DOHH2 (cell line): ENCODE measurements at regions not wholly inside any gene's neighbourhood (a gene's known extent, or its start where the extent isn't known, plus 50 kb on each side); places are given as distances from the start of the nearest gene placed in this dataset.

Experiments used
- H3F3A ChIP-seq: fragments of 200-600 bp; sonication (generic), shearing (Covaris generic); 2 replicates; pipeline ENCODE4 v1.6.0; 2016; ENCODE audit warnings: antibody characterized with exemption, mild to moderate bottlenecking; ENCODE audit not compliant: control insufficient read depth, insufficient read depth
- H3K27ac ChIP-seq: fragments of 200-600 bp; sonication (generic); 2 replicates; pipeline ENCODE4 v1.5.1; 2014; ENCODE audit warnings: low read depth, mild to moderate bottlenecking, low read length, moderate library complexity
- H3K27me3 ChIP-seq: fragments of 200-600 bp; sonication (generic); 2 replicates; pipeline ENCODE4 v1.6.1; 2014; ENCODE audit warnings: mild to moderate bottlenecking, low read length, mixed read lengths; ENCODE audit not compliant: control insufficient read depth
- H3K36me3 ChIP-seq: fragments of 200-600 bp; sonication (generic); 2 replicates; pipeline ENCODE4 v1.6.1; 2014; ENCODE audit warnings: mild to moderate bottlenecking, low read length, moderate library complexity, mixed read lengths; ENCODE audit not compliant: control insufficient read depth
- H3K4me1 ChIP-seq: fragments of 200-600 bp; sonication (generic); 2 replicates; pipeline ENCODE4 v1.6.1; 2014; ENCODE audit warnings: mild to moderate bottlenecking, low read length, mixed read lengths; ENCODE audit not compliant: control insufficient read depth
- H3K4me2 ChIP-seq: fragments of 200-600 bp; sonication (generic); 2 replicates; pipeline ENCODE4 v1.6.0; 2014; ENCODE audit warnings: mild to moderate bottlenecking, low read length, moderate library complexity
- H3K4me3 ChIP-seq: fragments of 200-600 bp; sonication (generic); 2 replicates; pipeline ENCODE4 v1.5.1; 2014; ENCODE audit warnings: mild to moderate bottlenecking, low read length, mixed read lengths
- H3K79me2 ChIP-seq: fragments of 200-600 bp; sonication (generic); 2 replicates; pipeline ENCODE4 v1.6.1; 2014; ENCODE audit warnings: mild to moderate bottlenecking, low read length, mixed read lengths; ENCODE audit not compliant: control insufficient read depth
- H3K9me2 ChIP-seq: fragments of 200-600 bp; sonication (generic); replicated peaks from 2 replicates; pipeline ENCODE4 v1.6.1; 2014; ENCODE audit warnings: mild to moderate bottlenecking, low read length, mixed read lengths; ENCODE audit not compliant: control insufficient read depth
- H3K9me3 ChIP-seq: fragments of 200-600 bp; sonication (generic); 2 replicates; pipeline ENCODE4 v1.6.1; 2014; ENCODE audit warnings: antibody characterized with exemption, low read length, mixed read lengths; ENCODE audit not compliant: control insufficient read depth, insufficient read depth
- H4K20me1 ChIP-seq: fragments of 200-600 bp; sonication (generic); 2 replicates; pipeline ENCODE4 v1.6.0; 2014; ENCODE audit warnings: low read depth, mild to moderate bottlenecking, antibody characterized with exemption, low read length, moderate library complexity; ENCODE audit not compliant: control insufficient read depth, insufficient read depth
- CTCF ChIP-seq: fragments of 200-600 bp; sonication (generic); IDR thresholded peaks from one replicate; pipeline ENCODE4 v1.5.1; 2014; ENCODE audit warnings: antibody characterized with exemption, mild to moderate bottlenecking, low read depth, low read length; ENCODE audit not compliant: poor library complexity, severe bottlenecking
- EZH2phosphoT487 ChIP-seq: fragments of 200-600 bp; sonication (generic); IDR thresholded peaks from 2 replicates; pipeline ENCODE4 v1.6.1; 2017; ENCODE audit warnings: borderline replicate concordance, mild to moderate bottlenecking, antibody characterized with exemption, low read length, moderate library complexity, mixed read lengths

GRCh38 chr3:36303286-36303685 lies 77.0 kb upstream of the STAC start:
- no peaks in the 10 kb centered on the region for H3K79me2 ChIP-seq
- H3K4me1 ChIP-seq: no peaks in the 10 kb centered on the region
- no peaks in the 10 kb centered on the region for H3K36me3 ChIP-seq
- H3K9me3 ChIP-seq: no peaks in the 10 kb centered on the region
- H3K27ac ChIP-seq: no peak overlapping the region
- H4K20me1 ChIP-seq: no peaks in the 10 kb centered on the region
- H3K27me3 ChIP-seq: no peaks in the 10 kb centered on the region
- H3K9me2 ChIP-seq: no peaks in the 10 kb centered on the region
- no peak for TF ChIP-seq EZH2phosphoT487
- no peak for TF ChIP-seq CTCF
- no peak overlapping the region for H3K4me3 ChIP-seq
- no peaks in the 10 kb centered on the region for H3F3A ChIP-seq
- H3K4me2 ChIP-seq: no peak overlapping the region

- no peak overlapping the region for H3K4me3 ChIP-seq
- H3K27ac ChIP-seq: no peak overlapping the region
- H3K9me3 ChIP-seq: no peaks in the 10 kb centered on the region
- no peak for TF ChIP-seq CTCF
- H3F3A ChIP-seq: no peaks in the 10 kb centered on the region
- H3K27me3 ChIP-seq: no peaks in the 10 kb centered on the region
- H3K9me2 ChIP-seq: no peaks in the 10 kb centered on the region
- H3K36me3 ChIP-seq: no peaks in the 10 kb centered on the region
- H4K20me1 ChIP-seq: no peaks in the 10 kb centered on the region
- H3K4me1 ChIP-seq: no peaks in the 10 kb centered on the region
- H3K4me2 ChIP-seq: no peak overlapping the region
- H3K79me2 ChIP-seq: no peaks in the 10 kb centered on the region
These were observed 74.3 kb upstream of the STAC start for GRCh38 chr3:36305929-36306520.

GRCh38 chr3:36309092-36309491 lies 71.2 kb upstream of the STAC start:
- Histone ChIP-seq H3K4me1 (no peaks in the 10 kb centered on the region), H3K27ac (no peak overlapping the region), H3K4me3 (no peak overlapping the region), H4K20me1 (no peaks in the 10 kb centered on the region), H3K79me2 (no peaks in the 10 kb centered on the region), H3K27me3 (no peaks in the 10 kb centered on the region), H3K4me2 (no peak overlapping the region), H3K9me3 (no peaks in the 10 kb centered on the region), H3F3A (no peaks in the 10 kb centered on the region), H3K36me3 (no peaks in the 10 kb centered on the region), H3K9me2 (no peaks in the 10 kb centered on the region)
- TF ChIP-seq EZH2phosphoT487 (no peak), CTCF (no peak)
